Nephron progenitor cell (in vitro differentiated cells): ENCODE measurements at regions not wholly inside any gene's neighbourhood (a gene's known extent, or its start where the extent isn't known, plus 50 kb on each side); places are given as distances from the start of the nearest gene placed in this dataset.
A peak's percentile ranks its signal among the peaks of the same experiment; 100 is the strongest.

Experiments
- DNase-seq: peaks from one replicate; pipeline ENCODE4 v3.0.0; 2021
- H3K27ac Mint-ChIP-seq: 2 replicates; pipeline ENCODE4 v1.8.0; 2021; ENCODE audit warnings: mild to moderate bottlenecking, moderate library complexity, mixed read lengths
- H3K27me3 Mint-ChIP-seq: 2 replicates; pipeline ENCODE4 v1.8.0; 2021; ENCODE audit warnings: mild to moderate bottlenecking, low read depth, mixed read lengths; ENCODE audit not compliant: poor library complexity
- H3K36me3 Mint-ChIP-seq: 2 replicates; pipeline ENCODE4 v1.8.0; 2021; ENCODE audit warnings: low read depth, mixed read lengths
- H3K4me1 Mint-ChIP-seq: 2 replicates; pipeline ENCODE4 v1.8.0; 2021; ENCODE audit warnings: mixed read lengths
- H3K4me3 Mint-ChIP-seq: 2 replicates; pipeline ENCODE4 v1.8.0; 2021; ENCODE audit warnings: mild to moderate bottlenecking, moderate library complexity, mixed read lengths
- H3K9me3 Mint-ChIP-seq: 2 replicates; pipeline ENCODE4 v1.8.0; 2021; ENCODE audit warnings: mild to moderate bottlenecking, moderate library complexity, mixed read lengths
- TF ChIP-seq, protein P1 (sequence below): fragments of 200-600 bp; sonication (generic); IDR thresholded peaks from 2 replicates; pipeline ENCODE4 v1.5.0; 2021; ENCODE audit warnings: antibody characterized with exemption

GRCh38 chr6:148238713-148239112, 103.9 kb upstream of the SASH1 start:
- H3K4me1 Mint-ChIP-seq, result peaks cover 35% of the 10 kb centered on the region
- peaks cover 4% of the 10 kb centered on the region for H3K27me3 Mint-ChIP-seq
- peak overlapping the region; percentile 7 for H3K27ac Mint-ChIP-seq
- no peaks in the 10 kb centered on the region for H3K9me3 Mint-ChIP-seq
- DNase-seq, result no peak
- H3K4me3 Mint-ChIP-seq, result no peak overlapping the region
- no peaks in the 10 kb centered on the region for H3K36me3 Mint-ChIP-seq
- TF ChIP-seq, protein P1, sequence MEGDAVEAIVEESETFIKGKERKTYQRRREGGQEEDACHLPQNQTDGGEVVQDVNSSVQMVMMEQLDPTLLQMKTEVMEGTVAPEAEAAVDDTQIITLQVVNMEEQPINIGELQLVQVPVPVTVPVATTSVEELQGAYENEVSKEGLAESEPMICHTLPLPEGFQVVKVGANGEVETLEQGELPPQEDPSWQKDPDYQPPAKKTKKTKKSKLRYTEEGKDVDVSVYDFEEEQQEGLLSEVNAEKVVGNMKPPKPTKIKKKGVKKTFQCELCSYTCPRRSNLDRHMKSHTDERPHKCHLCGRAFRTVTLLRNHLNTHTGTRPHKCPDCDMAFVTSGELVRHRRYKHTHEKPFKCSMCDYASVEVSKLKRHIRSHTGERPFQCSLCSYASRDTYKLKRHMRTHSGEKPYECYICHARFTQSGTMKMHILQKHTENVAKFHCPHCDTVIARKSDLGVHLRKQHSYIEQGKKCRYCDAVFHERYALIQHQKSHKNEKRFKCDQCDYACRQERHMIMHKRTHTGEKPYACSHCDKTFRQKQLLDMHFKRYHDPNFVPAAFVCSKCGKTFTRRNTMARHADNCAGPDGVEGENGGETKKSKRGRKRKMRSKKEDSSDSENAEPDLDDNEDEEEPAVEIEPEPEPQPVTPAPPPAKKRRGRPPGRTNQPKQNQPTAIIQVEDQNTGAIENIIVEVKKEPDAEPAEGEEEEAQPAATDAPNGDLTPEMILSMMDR, result no peak

- Mint-ChIP-seq H3K27ac (peak overlapping the region; percentile 7), H3K36me3 (no peaks in the 10 kb centered on the region), H3K9me3 (no peaks in the 10 kb centered on the region), H3K4me3 (no peak overlapping the region), H3K27me3 (peaks cover 4% of the 10 kb centered on the region), H3K4me1 (peaks cover 40% of the 10 kb centered on the region)
- TF ChIP-seq, protein P1, result no peak
- DNase-seq, result no peak
Measured at GRCh38 chr6:148239215-148239614, 103.4 kb upstream of the SASH1 start.

DNA sequence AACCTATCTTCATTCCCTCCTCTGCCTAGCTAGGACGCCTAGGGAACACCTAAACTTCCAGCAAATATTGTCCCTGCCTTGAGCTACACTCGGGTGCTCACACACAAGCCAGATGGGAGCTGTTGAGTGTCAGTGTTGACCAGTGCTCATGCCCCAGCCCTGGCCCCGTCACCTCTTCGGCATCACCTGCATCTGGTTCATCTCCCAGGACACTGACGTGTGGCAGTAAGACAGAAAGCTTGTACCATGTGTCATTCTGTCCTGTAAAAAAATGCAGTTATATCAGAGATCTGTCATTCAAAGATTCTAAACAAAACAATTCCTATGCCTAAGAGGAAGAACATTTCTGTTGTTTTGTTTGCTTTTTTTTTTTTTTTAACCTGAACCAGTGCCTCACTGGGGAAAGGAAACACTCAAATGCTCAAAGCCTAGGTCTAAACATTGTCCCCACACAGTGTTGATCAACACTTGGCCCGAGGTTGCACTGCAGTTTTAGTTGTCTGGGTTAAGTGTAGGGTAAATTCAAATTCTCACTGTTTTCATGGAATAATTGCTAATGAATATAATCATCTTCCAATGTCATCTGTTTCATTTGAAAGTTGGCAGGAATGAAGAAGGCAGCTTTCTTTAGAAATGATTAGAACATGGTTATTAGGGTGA, 102.7 kb upstream of the SASH1 start:
- peaks cover 47% of the 10 kb centered on the region for H3K4me1 Mint-ChIP-seq
- DNase-seq, result no peak
- no peaks in the 10 kb centered on the region for H3K9me3 Mint-ChIP-seq
- H3K4me3 Mint-ChIP-seq, result no peak overlapping the region
- peak overlapping the region; percentile 82 for H3K27ac Mint-ChIP-seq
- H3K27me3 Mint-ChIP-seq, result peaks cover 4% of the 10 kb centered on the region
- no peaks in the 10 kb centered on the region for H3K36me3 Mint-ChIP-seq
- TF ChIP-seq, protein P1, result no peak

DNA sequence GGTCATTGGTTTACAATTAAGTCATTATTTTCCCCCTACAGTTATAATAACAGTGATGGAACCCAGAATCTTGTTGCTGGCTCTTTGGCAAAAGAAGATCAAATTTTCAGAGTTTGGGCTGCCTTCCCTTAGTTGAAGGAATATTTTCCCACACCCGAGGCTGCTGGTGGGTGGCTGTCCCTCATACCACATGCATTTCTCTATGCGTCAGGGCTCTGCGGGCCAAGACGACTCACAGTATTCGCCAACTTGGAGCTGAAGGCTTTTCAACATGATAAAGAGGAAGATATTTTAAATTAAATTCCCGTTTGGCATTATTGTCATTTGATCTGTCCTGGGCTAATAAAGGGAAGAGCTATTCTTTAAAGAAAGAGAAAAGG, 102.2 kb upstream of the SASH1 start:
- TF ChIP-seq, protein P1, result no peak
- DNase-seq, result no peak
- Mint-ChIP-seq H3K27ac (peak overlapping the region; percentile 7), H3K36me3 (no peaks in the 10 kb centered on the region), H3K27me3 (peaks cover 4% of the 10 kb centered on the region), H3K9me3 (no peaks in the 10 kb centered on the region), H3K4me3 (no peak overlapping the region), H3K4me1 (peaks cover 53% of the 10 kb centered on the region)

GRCh38 chr6:148240861-148241477, 101.7 kb upstream of the SASH1 start:
- peaks cover 56% of the 10 kb centered on the region for H3K4me1 Mint-ChIP-seq
- no peaks in the 10 kb centered on the region for H3K9me3 Mint-ChIP-seq
- TF ChIP-seq, protein P1, result no peak
- H3K27ac Mint-ChIP-seq, result no peak overlapping the region
- DNase-seq, result no peak
- no peak overlapping the region for H3K4me3 Mint-ChIP-seq
- peaks cover 4% of the 10 kb centered on the region for H3K27me3 Mint-ChIP-seq
- H3K36me3 Mint-ChIP-seq, result no peaks in the 10 kb centered on the region

DNA sequence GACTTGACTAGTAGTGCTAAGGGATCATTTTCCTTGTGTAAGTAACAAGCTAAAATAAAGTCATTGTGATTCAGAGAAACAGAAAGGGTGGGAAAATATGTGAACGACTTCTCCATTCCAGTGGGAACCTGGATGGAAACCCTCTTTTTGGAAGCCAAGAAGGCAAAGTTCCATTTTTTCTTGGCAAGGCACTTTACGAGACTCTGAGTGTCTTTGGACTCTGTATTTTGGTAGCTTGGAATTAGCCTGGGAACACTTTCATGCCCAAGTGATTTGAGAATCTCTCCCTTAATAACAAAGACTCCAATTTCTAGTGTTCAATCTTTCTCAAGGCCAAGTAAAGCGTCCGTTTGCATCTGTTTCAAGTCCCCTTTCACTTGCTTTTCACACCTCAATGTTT, 100.5 kb upstream of the SASH1 start:
- peaks cover 68% of the 10 kb centered on the region for H3K4me1 Mint-ChIP-seq

More for the DNA sequence above, 100.5 kb upstream of the SASH1 start:
- no peaks in the 10 kb centered on the region for H3K9me3 Mint-ChIP-seq
- H3K36me3 Mint-ChIP-seq, result no peaks in the 10 kb centered on the region
- TF ChIP-seq, protein P1, result no peak
- no peak overlapping the region for H3K27ac Mint-ChIP-seq
- DNase-seq, result no peak
- no peak overlapping the region for H3K4me3 Mint-ChIP-seq
- H3K27me3 Mint-ChIP-seq, result peaks cover 4% of the 10 kb centered on the region
